ENCODE measurements at regions not wholly inside any gene's neighbourhood (a gene's known extent, or its start where the extent isn't known, plus 50 kb on each side); places are given as distances from the start of the nearest gene placed in this dataset.

GRCh38 chr15:29910068-29910467, 87.8 kb upstream of the TJP1 start:
- no peak for TF ChIP-seq CTCF (IDR thresholded peaks at IDR 0.05; ENCODE audit: control insufficient read depth, insufficient read depth, low read depth, low read length, missing control alignments)
- no peak overlapping the region for H3K4me3 ChIP-seq (ENCODE audit: control insufficient read depth, low read depth, low read length)
- DNase-seq (ENCODE audit: low read depth): no peak

GRCh38 chr15:29904757-29905417, 82.6 kb upstream of the TJP1 start:
- no peak for DNase-seq (ENCODE audit: low read depth)
- TF ChIP-seq CTCF (IDR thresholded peaks at IDR 0.05; ENCODE audit: control insufficient read depth, insufficient read depth, low read depth, low read length, missing control alignments): no peak
- no peak overlapping the region for H3K4me3 ChIP-seq (ENCODE audit: control insufficient read depth, low read depth, low read length)

- H3K4me3 ChIP-seq (ENCODE audit: control insufficient read depth, low read depth, low read length): no peak overlapping the region
- TF ChIP-seq CTCF (IDR thresholded peaks at IDR 0.05; ENCODE audit: control insufficient read depth, insufficient read depth, low read depth, low read length, missing control alignments): no peak
- no peak for DNase-seq (ENCODE audit: low read depth)
Observed at GRCh38 chr15:29903785-29904464, 81.7 kb upstream of the TJP1 start.

GRCh38 chr15:29903028-29903427, 80.8 kb upstream of the TJP1 start:
- TF ChIP-seq CTCF (IDR thresholded peaks at IDR 0.05; ENCODE audit: control insufficient read depth, insufficient read depth, low read depth, low read length, missing control alignments): no peak
- no peak overlapping the region for H3K4me3 ChIP-seq (ENCODE audit: control insufficient read depth, low read depth, low read length)
- DNase-seq (ENCODE audit: low read depth): no peak

- no peak overlapping the region for H3K4me3 ChIP-seq (ENCODE audit: control insufficient read depth, low read depth, low read length)
- TF ChIP-seq CTCF (IDR thresholded peaks at IDR 0.05; ENCODE audit: control insufficient read depth, insufficient read depth, low read depth, low read length, missing control alignments): no peak
- no peak for DNase-seq (ENCODE audit: low read depth)
Observed at GRCh38 chr15:29900237-29901189, 78.2 kb upstream of the TJP1 start.

- DNase-seq (ENCODE audit: low read depth): no peak
- TF ChIP-seq CTCF (IDR thresholded peaks at IDR 0.05; ENCODE audit: control insufficient read depth, insufficient read depth, low read depth, low read length, missing control alignments): no peak
- H3K4me3 ChIP-seq (ENCODE audit: control insufficient read depth, low read depth, low read length): no peak overlapping the region
Observed at GRCh38 chr15:29896062-29896461, 73.8 kb upstream of the TJP1 start.
